ENCODE measurements at regions not wholly inside any gene's neighbourhood (a gene's known extent, or its start where the extent isn't known, plus 50 kb on each side); places are given as distances from the start of the nearest gene placed in this dataset.

GRCh38 chr3:192986379-192986778 is 68.7 kb upstream of the MB21D2 start:
- CTCF ChIA-PET (ENCODE audit: low intra/inter-chr PET ratio) = no interaction called here
- Histone ChIP-seq H3K4me2 (ENCODE audit: insufficient read depth, low read length) (no peak overlapping the region), H3K36me3 (ENCODE audit: control insufficient read depth, insufficient read depth, low read length) (no peaks in the 10 kb centered on the region), H3K79me2 (ENCODE audit: control insufficient read depth, insufficient read depth, low read length) (no peaks in the 10 kb centered on the region), H3K27me3 (ENCODE audit: control insufficient read depth in 2 of 2, insufficient read depth in 2 of 2, low read length in 2 of 2) (no peaks in the 10 kb centered on the region), H3K9ac (ENCODE audit: insufficient read depth in 1 of 2, low read depth in 2 of 2, low read length in 2 of 2) (no peak overlapping the region), H2AFZ (ENCODE audit: low read depth, low read length) (no peak overlapping the region), H3K27ac (ENCODE audit: extremely low read depth, low read depth, low read length) (no peak overlapping the region), H3K4me1 (replicated peaks in 1 of 2; ENCODE audit: control insufficient read depth in 2 of 2, insufficient read depth in 2 of 2, low read length in 2 of 2) (no peaks in the 10 kb centered on the region), H3K9me3 (replicated peaks; ENCODE audit: control insufficient read depth, insufficient read depth, low read depth, low read length) (no peaks in the 10 kb centered on the region), H3K9me1 (ENCODE audit: control insufficient read depth, insufficient read depth, low read length) (no peaks in the 10 kb centered on the region), H4K20me1 (replicated peaks; ENCODE audit: control insufficient read depth, insufficient read depth, low read length) (no peaks in the 10 kb centered on the region), H3K4me3 (no peak overlapping the region)
- in situ Hi-C loops (cut with MboI) = no loop called here
- POLR2A ChIA-PET = no interaction called here
- 1% methylated on average over 9 of the region's 10 CpGs for WGBS (ENCODE audit: insufficient coverage, low coverage, missing lambda C conversion rate)
- BruUV-seq (replicated peaks) = no TSS peak
- FAIRE-seq (no peak), ATAC-seq (no peak), DNase-seq (ENCODE audit: extremely low read depth in 1 of 4, low spot score in 3 of 4) (no peak)
- intact Hi-C loops (cut with micrococcal nuclease) = no loop called here
- TF ChIP-seq NCOA6 (IDR thresholded peaks at IDR 0.05) (no peak), NELFE (IDR thresholded peaks at IDR 0.05; ENCODE audit: insufficient read depth, insufficient read length) (no peak), ZFP36 (IDR thresholded peaks at IDR 0.05; ENCODE audit: low read depth, low read length, partially characterized antibody) (no peak), RREB1 (CRISPR knock-in tag; IDR thresholded peaks at IDR 0.05) (no peak), MED1 (CRISPR knock-in tag; IDR thresholded peaks at IDR 0.05; ENCODE audit: borderline replicate concordance) (no peak), PTBP1 (IDR thresholded peaks at IDR 0.05; ENCODE audit: low read depth, low read length) (no peak), ZNF699 (CRISPR knock-in tag; IDR thresholded peaks at IDR 0.05; ENCODE audit: insufficient replicate concordance) (no peak), ZFPM2 (CRISPR knock-in tag; IDR thresholded peaks at IDR 0.05) (no peak), RNF2 (IDR thresholded peaks at IDR 0.05) (no peak), CREB3L1 (IDR thresholded peaks at IDR 0.05; ENCODE audit: borderline replicate concordance, low read depth) (no peak), ILF3 (IDR thresholded peaks at IDR 0.05; ENCODE audit: borderline replicate concordance) (no peak), CBX1 (IDR thresholded peaks at IDR 0.05; ENCODE audit: low read depth) (no peak), CTBP1 (IDR thresholded peaks at IDR 0.05; ENCODE audit: borderline replicate concordance) (no peak)
- TF ChIP-seq, protein P1, sequence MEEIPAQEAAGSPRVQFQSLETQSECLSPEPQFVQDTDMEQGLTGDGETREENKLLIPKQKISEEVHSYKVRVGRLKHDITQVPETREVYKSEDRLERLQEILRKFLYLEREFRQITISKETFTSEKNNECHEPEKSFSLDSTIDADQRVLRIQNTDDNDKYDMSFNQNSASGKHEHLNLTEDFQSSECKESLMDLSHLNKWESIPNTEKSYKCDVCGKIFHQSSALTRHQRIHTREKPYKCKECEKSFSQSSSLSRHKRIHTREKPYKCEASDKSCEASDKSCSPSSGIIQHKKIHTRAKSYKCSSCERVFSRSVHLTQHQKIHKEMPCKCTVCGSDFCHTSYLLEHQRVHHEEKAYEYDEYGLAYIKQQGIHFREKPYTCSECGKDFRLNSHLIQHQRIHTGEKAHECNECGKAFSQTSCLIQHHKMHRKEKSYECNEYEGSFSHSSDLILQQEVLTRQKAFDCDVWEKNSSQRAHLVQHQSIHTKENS (CRISPR knock-in tag; IDR thresholded peaks at IDR 0.05) = no peak
- TF ChIP-seq, protein P2, sequence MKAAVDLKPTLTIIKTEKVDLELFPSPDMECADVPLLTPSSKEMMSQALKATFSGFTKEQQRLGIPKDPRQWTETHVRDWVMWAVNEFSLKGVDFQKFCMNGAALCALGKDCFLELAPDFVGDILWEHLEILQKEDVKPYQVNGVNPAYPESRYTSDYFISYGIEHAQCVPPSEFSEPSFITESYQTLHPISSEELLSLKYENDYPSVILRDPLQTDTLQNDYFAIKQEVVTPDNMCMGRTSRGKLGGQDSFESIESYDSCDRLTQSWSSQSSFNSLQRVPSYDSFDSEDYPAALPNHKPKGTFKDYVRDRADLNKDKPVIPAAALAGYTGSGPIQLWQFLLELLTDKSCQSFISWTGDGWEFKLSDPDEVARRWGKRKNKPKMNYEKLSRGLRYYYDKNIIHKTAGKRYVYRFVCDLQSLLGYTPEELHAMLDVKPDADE (conservative IDR thresholded peaks at IDR 0.05; ENCODE audit: control insufficient read depth, low read depth, low read length) = no peak
